ENCODE measurements at regions not wholly inside any gene's neighbourhood (a gene's known extent, or its start where the extent isn't known, plus 50 kb on each side); places are given as distances from the start of the nearest gene placed in this dataset.

GRCh38 chr15:37695719-37696118 is 238.7 kb upstream of the TMCO5A start:
- no peak for TF ChIP-seq CTCF (IDR thresholded peaks at IDR 0.05; ENCODE audit: low read depth, low read length)
- DNase-seq (ENCODE audit: low read depth), result no peak
- H3K4me3 ChIP-seq (ENCODE audit: low read depth, low read length), result no peak overlapping the region

GRCh38 chr15:37698679-37699078 is 235.8 kb upstream of the TMCO5A start:
- no peak for TF ChIP-seq CTCF (IDR thresholded peaks at IDR 0.05; ENCODE audit: low read depth, low read length)
- TF ChIP-seq MYC (IDR thresholded peaks at IDR 0.05; ENCODE audit: low read depth, low read length), result no peak
- TF ChIP-seq POLR2A (IDR thresholded peaks at IDR 0.05; ENCODE audit: extremely low read depth, insufficient read length), result no peak
- no peak for TF ChIP-seq MAX (IDR thresholded peaks at IDR 0.05; ENCODE audit: low read depth, low read length)
- DNase-seq (ENCODE audit: low read depth), result peak; percentile 1
- H3K4me3 ChIP-seq (ENCODE audit: low read depth, low read length), result no peak overlapping the region

- no peak overlapping the region for H3K4me3 ChIP-seq (ENCODE audit: low read depth, low read length)
- DNase-seq (ENCODE audit: low read depth), result no peak
- no peak for TF ChIP-seq POLR2A (IDR thresholded peaks at IDR 0.05; ENCODE audit: extremely low read depth, insufficient read length)
- TF ChIP-seq CTCF (IDR thresholded peaks at IDR 0.05; ENCODE audit: low read depth, low read length), result no peak
- TF ChIP-seq MYC (IDR thresholded peaks at IDR 0.05; ENCODE audit: low read depth, low read length), result no peak
Measured at GRCh38 chr15:37701230-37701629, 233.2 kb upstream of the TMCO5A start.

- no peak for TF ChIP-seq CTCF (IDR thresholded peaks at IDR 0.05; ENCODE audit: low read depth, low read length)
- no peak for TF ChIP-seq MAX (IDR thresholded peaks at IDR 0.05; ENCODE audit: low read depth, low read length)
- TF ChIP-seq POLR2A (IDR thresholded peaks at IDR 0.05; ENCODE audit: extremely low read depth, insufficient read length), result no peak
- no peak for TF ChIP-seq MYC (IDR thresholded peaks at IDR 0.05; ENCODE audit: low read depth, low read length)
- no peak overlapping the region for H3K4me3 ChIP-seq (ENCODE audit: low read depth, low read length)
- no peak for DNase-seq (ENCODE audit: low read depth)
Measured at GRCh38 chr15:37709669-37710068, 224.8 kb upstream of the TMCO5A start.

- no peak for TF ChIP-seq POLR2A (IDR thresholded peaks at IDR 0.05; ENCODE audit: extremely low read depth, insufficient read length)
- no peak overlapping the region for H3K4me3 ChIP-seq (ENCODE audit: low read depth, low read length)
- DNase-seq (ENCODE audit: low read depth), result no peak
Measured at GRCh38 chr15:37715101-37715500, 219.3 kb upstream of the TMCO5A start.

- no peak overlapping the region for H3K4me3 ChIP-seq (ENCODE audit: low read depth, low read length)
- DNase-seq (ENCODE audit: low read depth), result no peak
- TF ChIP-seq MYC (IDR thresholded peaks at IDR 0.05; ENCODE audit: low read depth, low read length), result no peak
- no peak for TF ChIP-seq MAX (IDR thresholded peaks at IDR 0.05; ENCODE audit: low read depth, low read length)
- TF ChIP-seq CTCF (IDR thresholded peaks at IDR 0.05; ENCODE audit: low read depth, low read length), result no peak
- no peak for TF ChIP-seq POLR2A (IDR thresholded peaks at IDR 0.05; ENCODE audit: extremely low read depth, insufficient read length)
Measured at GRCh38 chr15:37720267-37720666, 214.2 kb upstream of the TMCO5A start.

All from NB4 (cell line).